GM12865 (cell line): ENCODE measurements at regions not wholly inside any gene's neighbourhood (a gene's known extent, or its start where the extent isn't known, plus 50 kb on each side); places are given as distances from the start of the nearest gene placed in this dataset.

ENCODE experiments used
- DNase-seq: peaks from one replicate; pipeline ENCODE4 v3.0.0; 2010; ENCODE audit warnings: low read depth
- H3K4me3 ChIP-seq: 2 replicates; pipeline ENCODE4 v1.5.1; 2011; ENCODE audit warnings: mild to moderate bottlenecking, low read depth, low read length, control low read depth
- TF ChIP-seq, protein P1 (sequence below): IDR thresholded peaks from 2 replicates; pipeline ENCODE4 v1.5.1; 2011; ENCODE audit warnings: low read length, control low read depth, low read depth, inconsistent platforms; ENCODE audit not compliant: insufficient read depth; ENCODE audit errors: missing control alignments

GRCh38 chr16:5882087-5882640, 784.6 kb upstream of the EEF2KMT start:
- H3K4me3 ChIP-seq: no peak overlapping the region
- no peak for DNase-seq
- TF ChIP-seq, protein P1, sequence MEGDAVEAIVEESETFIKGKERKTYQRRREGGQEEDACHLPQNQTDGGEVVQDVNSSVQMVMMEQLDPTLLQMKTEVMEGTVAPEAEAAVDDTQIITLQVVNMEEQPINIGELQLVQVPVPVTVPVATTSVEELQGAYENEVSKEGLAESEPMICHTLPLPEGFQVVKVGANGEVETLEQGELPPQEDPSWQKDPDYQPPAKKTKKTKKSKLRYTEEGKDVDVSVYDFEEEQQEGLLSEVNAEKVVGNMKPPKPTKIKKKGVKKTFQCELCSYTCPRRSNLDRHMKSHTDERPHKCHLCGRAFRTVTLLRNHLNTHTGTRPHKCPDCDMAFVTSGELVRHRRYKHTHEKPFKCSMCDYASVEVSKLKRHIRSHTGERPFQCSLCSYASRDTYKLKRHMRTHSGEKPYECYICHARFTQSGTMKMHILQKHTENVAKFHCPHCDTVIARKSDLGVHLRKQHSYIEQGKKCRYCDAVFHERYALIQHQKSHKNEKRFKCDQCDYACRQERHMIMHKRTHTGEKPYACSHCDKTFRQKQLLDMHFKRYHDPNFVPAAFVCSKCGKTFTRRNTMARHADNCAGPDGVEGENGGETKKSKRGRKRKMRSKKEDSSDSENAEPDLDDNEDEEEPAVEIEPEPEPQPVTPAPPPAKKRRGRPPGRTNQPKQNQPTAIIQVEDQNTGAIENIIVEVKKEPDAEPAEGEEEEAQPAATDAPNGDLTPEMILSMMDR: no peak

DNA sequence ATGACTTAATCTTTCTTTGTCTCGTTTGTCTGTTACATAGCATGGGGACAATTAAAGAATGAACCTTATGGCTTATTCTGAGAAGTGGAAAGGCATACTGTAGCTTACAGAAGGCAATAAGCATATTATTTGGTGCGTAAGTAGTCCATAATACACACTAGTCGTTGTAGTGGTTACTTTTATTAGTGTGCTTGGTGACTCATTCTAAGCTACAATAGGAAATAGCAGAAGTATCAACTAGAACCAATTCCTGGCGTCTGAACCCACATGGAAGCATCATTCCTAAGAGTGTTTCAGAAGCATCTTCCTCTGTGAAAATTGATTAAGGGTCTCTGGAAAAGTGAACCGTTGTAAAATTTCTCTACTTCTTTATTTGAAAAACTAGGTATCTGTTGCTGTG, 777.8 kb upstream of the EEF2KMT start:
- no peak overlapping the region for H3K4me3 ChIP-seq
- no peak for DNase-seq
- TF ChIP-seq, protein P1: no peak

GRCh38 chr16:5874899-5875298, 777.3 kb upstream of the EEF2KMT start:
- H3K4me3 ChIP-seq: no peak overlapping the region
- no peak for DNase-seq
- TF ChIP-seq, protein P1: no peak

GRCh38 chr16:5873221-5873620, 775.6 kb upstream of the EEF2KMT start:
- no peak for DNase-seq
- H3K4me3 ChIP-seq: no peak overlapping the region
- TF ChIP-seq, protein P1: no peak

GRCh38 chr16:5870886-5871691, 773.5 kb upstream of the EEF2KMT start:
- no peak overlapping the region for H3K4me3 ChIP-seq
- TF ChIP-seq, protein P1: no peak
- DNase-seq: no peak

DNA sequence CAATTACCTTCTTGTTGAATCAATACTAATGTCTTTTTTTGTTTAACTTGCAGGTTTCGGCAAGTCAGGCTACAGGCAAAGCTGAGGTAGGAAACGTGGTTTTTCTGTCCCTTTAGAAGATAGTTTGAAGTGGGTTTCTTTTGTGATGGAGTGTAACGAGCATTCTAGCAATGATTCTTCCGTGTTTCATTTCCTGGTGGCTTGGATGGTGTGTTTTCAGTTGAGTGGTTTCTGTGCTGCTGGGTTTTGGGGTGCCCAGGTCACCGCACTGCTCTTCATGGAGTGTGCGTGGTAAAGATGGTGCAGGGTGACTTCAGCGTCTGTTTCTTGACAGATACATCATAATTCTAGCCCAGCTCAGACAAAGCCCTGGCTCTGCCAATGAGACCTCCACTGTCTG, 769.7 kb upstream of the EEF2KMT start:
- no peak overlapping the region for H3K4me3 ChIP-seq
- TF ChIP-seq, protein P1: no peak
- no peak for DNase-seq
